CD4-positive, alpha-beta T cell treated with Interferon alpha-2 for 1 hour (primary cell): ENCODE measurements at regions not wholly inside any gene's neighbourhood (a gene's known extent, or its start where the extent isn't known, plus 50 kb on each side); places are given as distances from the start of the nearest gene placed in this dataset.
"Not testable (repeated sequence)": the region's sequence is repeated elsewhere in the genome, so short reads cannot be mapped to it uniquely, and the experiment has no call there.

Experiments used
- DNase-seq, 2 donors: peaks; one replicate each; pipeline ENCODE4 v3.0.0-alpha.2; 2020 to 2022

- DNase-seq = no peak
Observed at GRCh38 chr1:171397851-171398469, 84.0 kb downstream of the FMO4 start.

GRCh38 chr1:171403393-171403792 is 81.9 kb upstream of the PRRC2C start:
- no peak for DNase-seq

GRCh38 chr1:171405391-171405714 is 80.0 kb upstream of the PRRC2C start:
- DNase-seq = no peak

- DNase-seq = not testable (repeated sequence)
Observed at GRCh38 chr1:171413557-171413956, 71.8 kb upstream of the PRRC2C start.

- no peak for DNase-seq
Observed at GRCh38 chr1:171418546-171418945, 66.8 kb upstream of the PRRC2C start.

GRCh38 chr1:171420810-171421209 is 64.5 kb upstream of the PRRC2C start:
- DNase-seq = peak in 1 of 2 donors; percentile 19

- DNase-seq = no peak
Observed at GRCh38 chr1:171421413-171422020, 63.8 kb upstream of the PRRC2C start.

- DNase-seq = no peak
Observed at GRCh38 chr1:171422511-171422910, 62.8 kb upstream of the PRRC2C start.

- DNase-seq = no peak
Observed at GRCh38 chr1:171424494-171424893, 60.8 kb upstream of the PRRC2C start.

GRCh38 chr1:171426645-171427044 is 58.7 kb upstream of the PRRC2C start:
- DNase-seq = no peak

GRCh38 chr1:171427852-171428471 is 57.4 kb upstream of the PRRC2C start:
- DNase-seq = no peak

- no peak for DNase-seq
Observed at GRCh38 chr1:171429137-171429536, 56.2 kb upstream of the PRRC2C start.

- DNase-seq = no peak
Observed at GRCh38 chr1:171431994-171432393, 53.3 kb upstream of the PRRC2C start.

- DNase-seq = no peak
Observed at GRCh38 chr1:171432473-171432872, 52.9 kb upstream of the PRRC2C start.

GRCh38 chr1:171433451-171433850 is 51.9 kb upstream of the PRRC2C start:
- no peak for DNase-seq

- DNase-seq = peak; percentile 4 to 16
Observed at GRCh38 chr1:171434717-171435346, 50.5 kb upstream of the PRRC2C start.
